ENCODE measurements at regions not wholly inside any gene's neighbourhood (a gene's known extent, or its start where the extent isn't known, plus 50 kb on each side); places are given as distances from the start of the nearest gene placed in this dataset.

DNA sequence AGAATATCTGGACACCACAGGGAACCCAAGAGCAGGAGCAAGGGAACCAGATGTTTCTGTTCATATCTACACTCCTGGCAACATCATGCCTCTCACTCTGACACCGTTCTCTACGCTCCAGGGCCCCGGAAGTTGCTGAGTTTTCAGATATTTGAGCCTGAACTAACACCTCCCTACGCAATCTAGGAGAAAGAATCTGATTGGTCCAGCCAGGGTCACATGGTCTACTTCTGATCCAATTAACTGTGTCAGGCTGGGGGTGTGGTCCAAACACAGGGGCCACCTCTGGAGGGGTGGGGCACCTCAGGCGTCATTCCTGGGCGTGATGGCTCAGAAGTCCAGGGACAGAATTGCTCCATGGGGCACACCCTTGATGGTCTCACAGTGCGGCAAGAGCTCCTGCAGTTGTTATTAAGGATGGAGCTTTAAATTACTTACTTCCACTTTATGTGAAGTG is 165.5 kb downstream of the PTPN11 start:
- TF ChIP-seq, protein P1, sequence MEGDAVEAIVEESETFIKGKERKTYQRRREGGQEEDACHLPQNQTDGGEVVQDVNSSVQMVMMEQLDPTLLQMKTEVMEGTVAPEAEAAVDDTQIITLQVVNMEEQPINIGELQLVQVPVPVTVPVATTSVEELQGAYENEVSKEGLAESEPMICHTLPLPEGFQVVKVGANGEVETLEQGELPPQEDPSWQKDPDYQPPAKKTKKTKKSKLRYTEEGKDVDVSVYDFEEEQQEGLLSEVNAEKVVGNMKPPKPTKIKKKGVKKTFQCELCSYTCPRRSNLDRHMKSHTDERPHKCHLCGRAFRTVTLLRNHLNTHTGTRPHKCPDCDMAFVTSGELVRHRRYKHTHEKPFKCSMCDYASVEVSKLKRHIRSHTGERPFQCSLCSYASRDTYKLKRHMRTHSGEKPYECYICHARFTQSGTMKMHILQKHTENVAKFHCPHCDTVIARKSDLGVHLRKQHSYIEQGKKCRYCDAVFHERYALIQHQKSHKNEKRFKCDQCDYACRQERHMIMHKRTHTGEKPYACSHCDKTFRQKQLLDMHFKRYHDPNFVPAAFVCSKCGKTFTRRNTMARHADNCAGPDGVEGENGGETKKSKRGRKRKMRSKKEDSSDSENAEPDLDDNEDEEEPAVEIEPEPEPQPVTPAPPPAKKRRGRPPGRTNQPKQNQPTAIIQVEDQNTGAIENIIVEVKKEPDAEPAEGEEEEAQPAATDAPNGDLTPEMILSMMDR (IDR thresholded peaks at IDR 0.05; ENCODE audit: low read depth, low read length): no peak
- TF ChIP-seq EZH2phosphoT487 (IDR thresholded peaks at IDR 0.05; ENCODE audit: low read depth): no peak
